Stomach (tissue), 4 donors: ENCODE measurements at regions not wholly inside any gene's neighbourhood (a gene's known extent, or its start where the extent isn't known, plus 50 kb on each side); places are given as distances from the start of the nearest gene placed in this dataset.

Experiments
- EP300 ChIP-seq: sonication (generic); formaldehyde crosslinking; IDR thresholded peaks from one replicate; pipeline ENCODE4 v1.6.1; 2017; ENCODE audit warnings: antibody characterized with exemption
- POLR2AphosphoS5 ChIP-seq, 3 donors: sonication (generic); formaldehyde crosslinking; IDR thresholded peaks; one replicate each; pipeline ENCODE4 v1.6.1; 2016; ENCODE audit warnings: antibody characterized with exemption in 3 of 3
- TF ChIP-seq, protein P1 (sequence below), 7 experiments: fragments of 450-650 bp in 4 of 7; fragments of 200-600 bp in 3 of 7; sonication (generic) in 3 of 7; IDR thresholded peaks; one replicate each; pipeline ENCODE4 v1.5.1; 2016 to 2019; ENCODE audit warnings: antibody characterized with exemption in 7 of 7, control low read depth in 2 of 7, mild to moderate bottlenecking in 1 of 7

- TF ChIP-seq POLR2AphosphoS5 (IDR thresholded peaks at IDR 0.05) (no peak), EP300 (no peak)
- TF ChIP-seq, protein P1, sequence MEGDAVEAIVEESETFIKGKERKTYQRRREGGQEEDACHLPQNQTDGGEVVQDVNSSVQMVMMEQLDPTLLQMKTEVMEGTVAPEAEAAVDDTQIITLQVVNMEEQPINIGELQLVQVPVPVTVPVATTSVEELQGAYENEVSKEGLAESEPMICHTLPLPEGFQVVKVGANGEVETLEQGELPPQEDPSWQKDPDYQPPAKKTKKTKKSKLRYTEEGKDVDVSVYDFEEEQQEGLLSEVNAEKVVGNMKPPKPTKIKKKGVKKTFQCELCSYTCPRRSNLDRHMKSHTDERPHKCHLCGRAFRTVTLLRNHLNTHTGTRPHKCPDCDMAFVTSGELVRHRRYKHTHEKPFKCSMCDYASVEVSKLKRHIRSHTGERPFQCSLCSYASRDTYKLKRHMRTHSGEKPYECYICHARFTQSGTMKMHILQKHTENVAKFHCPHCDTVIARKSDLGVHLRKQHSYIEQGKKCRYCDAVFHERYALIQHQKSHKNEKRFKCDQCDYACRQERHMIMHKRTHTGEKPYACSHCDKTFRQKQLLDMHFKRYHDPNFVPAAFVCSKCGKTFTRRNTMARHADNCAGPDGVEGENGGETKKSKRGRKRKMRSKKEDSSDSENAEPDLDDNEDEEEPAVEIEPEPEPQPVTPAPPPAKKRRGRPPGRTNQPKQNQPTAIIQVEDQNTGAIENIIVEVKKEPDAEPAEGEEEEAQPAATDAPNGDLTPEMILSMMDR (IDR thresholded peaks at IDR 0.05) = no peak
Observed at GRCh38 chr9:81771571-81771970, 82.2 kb upstream of the TLE1 start.
